ENCODE measurements at regions not wholly inside any gene's neighbourhood (a gene's known extent, or its start where the extent isn't known, plus 50 kb on each side); places are given as distances from the start of the nearest gene placed in this dataset.

DNA sequence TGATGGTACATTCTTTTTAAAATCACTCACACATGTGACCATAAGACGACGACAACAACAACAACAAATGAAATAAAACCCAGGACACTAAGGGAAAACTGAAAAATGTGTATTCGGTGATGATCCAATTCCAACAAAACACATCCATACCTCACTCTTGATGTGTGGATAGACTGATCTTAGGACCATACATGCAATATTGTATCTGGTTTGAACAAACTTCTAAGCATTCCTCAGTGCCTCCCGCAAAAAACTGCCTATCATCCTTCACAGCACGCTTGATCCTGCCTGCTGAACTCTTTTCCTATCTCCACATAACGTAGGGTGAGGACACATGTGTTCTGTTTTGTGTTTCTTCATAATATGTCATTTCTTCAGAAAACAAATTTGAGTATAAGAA, 415.2 kb downstream of the KCTD12 start:
- no peaks in the 10 kb centered on the region for H3K36me3 ChIP-seq (ENCODE audit: insufficient read depth, low read length, poor library complexity, severe bottlenecking)

DNA sequence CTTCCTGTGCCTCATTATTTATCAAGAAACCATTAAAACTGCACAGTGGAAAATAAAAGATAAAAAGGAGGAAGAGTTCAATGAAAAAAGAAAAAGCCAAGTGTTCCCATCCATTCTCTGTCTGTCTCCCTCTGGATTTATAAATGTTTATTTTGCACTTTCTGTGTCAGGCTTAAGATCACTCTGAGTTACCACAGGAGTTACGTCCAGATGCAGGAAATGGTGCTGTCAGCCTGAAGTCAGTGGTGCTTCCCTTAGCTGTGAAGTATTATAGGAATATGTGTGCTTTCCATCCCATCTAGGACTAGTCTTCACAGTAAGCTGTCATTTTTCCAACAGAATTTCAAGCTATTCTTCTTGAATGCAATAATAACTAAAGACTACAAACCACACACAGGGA, 420.2 kb downstream of the KCTD12 start:
- BruUV-seq (replicated peaks), result no TSS peak
- intact Hi-C loops (cut with micrococcal nuclease; ENCODE audit: unreplicated experiment), result no loop called here
- Histone ChIP-seq H3K27me3 (replicated peaks; ENCODE audit: insufficient read depth, low read depth, low read length, poor library complexity) (peaks cover 24% of the 10 kb centered on the region), H3K4me3 (ENCODE audit: low read depth, low read length, poor library complexity, severe bottlenecking) (no peak overlapping the region), H3K36me3 (ENCODE audit: insufficient read depth, low read length, poor library complexity, severe bottlenecking) (no peaks in the 10 kb centered on the region), H3K4me1 (ENCODE audit: insufficient read depth, low read length, poor library complexity, severe bottlenecking) (no peaks in the 10 kb centered on the region), H3K9me3 (ENCODE audit: low read depth, low read length, poor library complexity, severe bottlenecking) (no peaks in the 10 kb centered on the region), H3K27ac (ENCODE audit: low read depth, low read length, poor library complexity, severe bottlenecking) (no peak overlapping the region)
- ChIA-PET POLR2A (ENCODE audit: low non-redundant PET) (no interaction called here), CTCF (no interaction called here)
- DNase-seq (ENCODE audit: low spot score), result no peak
- no peak for TF ChIP-seq EZH2 (IDR thresholded peaks at IDR 0.05; ENCODE audit: borderline replicate concordance, low read depth, low read length, poor library complexity, severe bottlenecking)
- TF ChIP-seq, protein P1, sequence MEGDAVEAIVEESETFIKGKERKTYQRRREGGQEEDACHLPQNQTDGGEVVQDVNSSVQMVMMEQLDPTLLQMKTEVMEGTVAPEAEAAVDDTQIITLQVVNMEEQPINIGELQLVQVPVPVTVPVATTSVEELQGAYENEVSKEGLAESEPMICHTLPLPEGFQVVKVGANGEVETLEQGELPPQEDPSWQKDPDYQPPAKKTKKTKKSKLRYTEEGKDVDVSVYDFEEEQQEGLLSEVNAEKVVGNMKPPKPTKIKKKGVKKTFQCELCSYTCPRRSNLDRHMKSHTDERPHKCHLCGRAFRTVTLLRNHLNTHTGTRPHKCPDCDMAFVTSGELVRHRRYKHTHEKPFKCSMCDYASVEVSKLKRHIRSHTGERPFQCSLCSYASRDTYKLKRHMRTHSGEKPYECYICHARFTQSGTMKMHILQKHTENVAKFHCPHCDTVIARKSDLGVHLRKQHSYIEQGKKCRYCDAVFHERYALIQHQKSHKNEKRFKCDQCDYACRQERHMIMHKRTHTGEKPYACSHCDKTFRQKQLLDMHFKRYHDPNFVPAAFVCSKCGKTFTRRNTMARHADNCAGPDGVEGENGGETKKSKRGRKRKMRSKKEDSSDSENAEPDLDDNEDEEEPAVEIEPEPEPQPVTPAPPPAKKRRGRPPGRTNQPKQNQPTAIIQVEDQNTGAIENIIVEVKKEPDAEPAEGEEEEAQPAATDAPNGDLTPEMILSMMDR (conservative IDR thresholded peaks at IDR 0.05; ENCODE audit: low read depth, low read length), result no peak

More for the DNA sequence above, 415.2 kb downstream of the KCTD12 start:
- POLR2A ChIA-PET (ENCODE audit: low non-redundant PET), result no interaction called here
- intact Hi-C loops (cut with micrococcal nuclease; ENCODE audit: unreplicated experiment), result loop anchor here (5.0 kb wide), 2 partner anchors 431 to 449 kb away; no protein-coding TSS in a partner anchor
- no TSS peak for BruUV-seq (replicated peaks)
- H3K27me3 ChIP-seq (replicated peaks; ENCODE audit: insufficient read depth, low read depth, low read length, poor library complexity), result peaks cover 24% of the 10 kb centered on the region
- H3K27ac ChIP-seq (ENCODE audit: low read depth, low read length, poor library complexity, severe bottlenecking), result no peak overlapping the region
- H3K9me3 ChIP-seq (ENCODE audit: low read depth, low read length, poor library complexity, severe bottlenecking), result no peaks in the 10 kb centered on the region
- CTCF ChIA-PET, result no interaction called here
- no peak for DNase-seq (ENCODE audit: low spot score)
- TF ChIP-seq, protein P1 (conservative IDR thresholded peaks at IDR 0.05; ENCODE audit: low read depth, low read length), result no peak
- TF ChIP-seq EZH2 (IDR thresholded peaks at IDR 0.05; ENCODE audit: borderline replicate concordance, low read depth, low read length, poor library complexity, severe bottlenecking), result no peak
- no peaks in the 10 kb centered on the region for H3K4me1 ChIP-seq (ENCODE audit: insufficient read depth, low read length, poor library complexity, severe bottlenecking)
- H3K4me3 ChIP-seq (ENCODE audit: low read depth, low read length, poor library complexity, severe bottlenecking), result no peak overlapping the region

DNA sequence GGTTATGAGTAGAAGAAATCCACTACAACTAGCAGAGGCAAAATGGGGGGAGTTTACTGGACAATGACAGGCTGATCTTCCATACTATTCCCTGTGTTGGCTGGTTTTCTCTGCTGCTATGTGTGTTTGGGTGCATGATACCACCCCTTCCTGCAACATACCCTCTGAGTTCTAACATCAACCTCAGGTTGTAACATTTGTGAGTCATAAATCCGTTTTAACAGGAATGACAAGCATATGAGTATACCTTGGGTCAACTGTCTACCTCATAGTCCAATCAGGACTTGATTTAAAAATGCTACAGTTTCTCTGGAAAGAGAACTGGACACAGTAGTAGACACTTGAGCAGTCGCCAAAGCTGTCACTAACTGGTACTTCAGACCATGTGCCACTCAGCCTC, 422.9 kb downstream of the KCTD12 start:
- POLR2A ChIA-PET (ENCODE audit: low non-redundant PET), result no interaction called here
- no peak overlapping the region for H3K27ac ChIP-seq (ENCODE audit: low read depth, low read length, poor library complexity, severe bottlenecking)

More for the DNA sequence above, 422.9 kb downstream of the KCTD12 start:
- H3K36me3 ChIP-seq (ENCODE audit: insufficient read depth, low read length, poor library complexity, severe bottlenecking), result no peaks in the 10 kb centered on the region
- H3K27me3 ChIP-seq (replicated peaks; ENCODE audit: insufficient read depth, low read depth, low read length, poor library complexity), result peaks cover 10% of the 10 kb centered on the region
- no peaks in the 10 kb centered on the region for H3K4me1 ChIP-seq (ENCODE audit: insufficient read depth, low read length, poor library complexity, severe bottlenecking)
- H3K4me3 ChIP-seq (ENCODE audit: low read depth, low read length, poor library complexity, severe bottlenecking), result no peak overlapping the region
- DNase-seq (ENCODE audit: low spot score), result no peak
- CTCF ChIA-PET, result no interaction called here
- no TSS peak for BruUV-seq (replicated peaks)
- intact Hi-C loops (cut with micrococcal nuclease; ENCODE audit: unreplicated experiment), result no loop called here
- no peak for TF ChIP-seq EZH2 (IDR thresholded peaks at IDR 0.05; ENCODE audit: borderline replicate concordance, low read depth, low read length, poor library complexity, severe bottlenecking)
- TF ChIP-seq, protein P1 (conservative IDR thresholded peaks at IDR 0.05; ENCODE audit: low read depth, low read length), result no peak
- no peaks in the 10 kb centered on the region for H3K9me3 ChIP-seq (ENCODE audit: low read depth, low read length, poor library complexity, severe bottlenecking)

All from A673 (cell line).